ENCODE measurements at regions not wholly inside any gene's neighbourhood (a gene's known extent, or its start where the extent isn't known, plus 50 kb on each side); places are given as distances from the start of the nearest gene placed in this dataset.

- DNase-seq (ENCODE audit: low spot score), result no peak
These were observed 154.9 kb downstream of the RASSF9 start for GRCh38 chr12:85681333-85681732.

GRCh38 chr12:85683051-85683450, 153.2 kb downstream of the RASSF9 start:
- no peak for DNase-seq (ENCODE audit: low spot score)

GRCh38 chr12:85688837-85689236, 147.4 kb downstream of the RASSF9 start:
- no peak for DNase-seq (ENCODE audit: low spot score)

- DNase-seq (ENCODE audit: low spot score), result no peak
These were observed 146.1 kb downstream of the RASSF9 start for GRCh38 chr12:85690146-85690545.

- no peak for DNase-seq (ENCODE audit: low spot score)
These were observed 143.0 kb downstream of the RASSF9 start for GRCh38 chr12:85693093-85693665.

- DNase-seq (ENCODE audit: low spot score), result no peak
These were observed 141.0 kb downstream of the RASSF9 start for GRCh38 chr12:85695097-85695715.

GRCh38 chr12:85697003-85697402, 139.2 kb downstream of the RASSF9 start:
- DNase-seq (ENCODE audit: low spot score), result no peak

GRCh38 chr12:85698937-85699336, 137.3 kb downstream of the RASSF9 start:
- no peak for DNase-seq (ENCODE audit: low spot score)

GRCh38 chr12:85708775-85709174, 127.4 kb downstream of the RASSF9 start:
- DNase-seq (ENCODE audit: low spot score), result no peak

- DNase-seq (ENCODE audit: low spot score), result no peak
These were observed 124.3 kb downstream of the RASSF9 start for GRCh38 chr12:85711735-85712390.

- no peak for DNase-seq (ENCODE audit: low spot score)
These were observed 122.8 kb downstream of the RASSF9 start for GRCh38 chr12:85713373-85713772.

- DNase-seq (ENCODE audit: low spot score), result no peak
These were observed 121.8 kb downstream of the RASSF9 start for GRCh38 chr12:85714425-85714824.

GRCh38 chr12:85720308-85721033, 115.7 kb downstream of the RASSF9 start:
- DNase-seq (ENCODE audit: low spot score), result no peak

- DNase-seq (ENCODE audit: low spot score), result no peak
These were observed 110.2 kb downstream of the RASSF9 start for GRCh38 chr12:85725991-85726390.

- DNase-seq (ENCODE audit: low spot score), result no peak
These were observed 102.9 kb downstream of the RASSF9 start for GRCh38 chr12:85733221-85733840.

- DNase-seq (ENCODE audit: low spot score), result no peak
These were observed 102.2 kb downstream of the RASSF9 start for GRCh38 chr12:85733984-85734383.

- DNase-seq (ENCODE audit: low spot score), result no peak
These were observed 96.0 kb downstream of the RASSF9 start for GRCh38 chr12:85740186-85740585.

GRCh38 chr12:85741046-85741445, 95.2 kb downstream of the RASSF9 start:
- no peak for DNase-seq (ENCODE audit: low spot score)

GRCh38 chr12:85747941-85748495, 88.2 kb downstream of the RASSF9 start:
- DNase-seq (ENCODE audit: low spot score), result no peak
